GM18517 (cell line): ENCODE measurements at regions not wholly inside any gene's neighbourhood (a gene's known extent, or its start where the extent isn't known, plus 50 kb on each side); places are given as distances from the start of the nearest gene placed in this dataset.
A peak's percentile ranks its signal among the peaks of the same experiment; 100 is the strongest.
"Not testable (repeated sequence)": the region's sequence is repeated elsewhere in the genome, so short reads cannot be mapped to it uniquely, and the experiment has no call there.

Experiments
- ATAC-seq: cut with Tn5 transposase; IDR thresholded peaks from one replicate; pipeline ENCODE4 v1.9.1; 2021; ENCODE audit warnings: mild to moderate bottlenecking, moderate library complexity; ENCODE audit not compliant: unreplicated experiment

- ATAC-seq = not testable (repeated sequence)
Observed at GRCh38 chr10:87300163-87300562, 57.4 kb upstream of the NUTM2D start.

- ATAC-seq = peak; percentile 77
Observed at GRCh38 chr10:87301466-87302115, 56.0 kb upstream of the NUTM2D start.

GRCh38 chr10:87302132-87302531 is 55.4 kb upstream of the NUTM2D start:
- not testable (repeated sequence) for ATAC-seq

- not testable (repeated sequence) for ATAC-seq
Observed at GRCh38 chr10:87303707-87304106, 53.8 kb upstream of the NUTM2D start.

- ATAC-seq = not testable (repeated sequence)
Observed at GRCh38 chr10:87306681-87307080, 50.9 kb upstream of the NUTM2D start.
